GM10266 (cell line): ENCODE measurements at regions not wholly inside any gene's neighbourhood (a gene's known extent, or its start where the extent isn't known, plus 50 kb on each side); places are given as distances from the start of the nearest gene placed in this dataset.
"Not testable (repeated sequence)": the region's sequence is repeated elsewhere in the genome, so short reads cannot be mapped to it uniquely, and the experiment has no call there.

Source experiments
- DNase-seq: peaks from one replicate; pipeline ENCODE4 v3.0.0; 2012; ENCODE audit errors: extremely low spot score
- TF ChIP-seq, protein P1 (sequence below): IDR thresholded peaks from 2 replicates; pipeline ENCODE4 v1.5.1; 2012; ENCODE audit warnings: mild to moderate bottlenecking, low read depth; ENCODE audit not compliant: control insufficient read depth, insufficient read depth; ENCODE audit errors: missing control alignments

DNA sequence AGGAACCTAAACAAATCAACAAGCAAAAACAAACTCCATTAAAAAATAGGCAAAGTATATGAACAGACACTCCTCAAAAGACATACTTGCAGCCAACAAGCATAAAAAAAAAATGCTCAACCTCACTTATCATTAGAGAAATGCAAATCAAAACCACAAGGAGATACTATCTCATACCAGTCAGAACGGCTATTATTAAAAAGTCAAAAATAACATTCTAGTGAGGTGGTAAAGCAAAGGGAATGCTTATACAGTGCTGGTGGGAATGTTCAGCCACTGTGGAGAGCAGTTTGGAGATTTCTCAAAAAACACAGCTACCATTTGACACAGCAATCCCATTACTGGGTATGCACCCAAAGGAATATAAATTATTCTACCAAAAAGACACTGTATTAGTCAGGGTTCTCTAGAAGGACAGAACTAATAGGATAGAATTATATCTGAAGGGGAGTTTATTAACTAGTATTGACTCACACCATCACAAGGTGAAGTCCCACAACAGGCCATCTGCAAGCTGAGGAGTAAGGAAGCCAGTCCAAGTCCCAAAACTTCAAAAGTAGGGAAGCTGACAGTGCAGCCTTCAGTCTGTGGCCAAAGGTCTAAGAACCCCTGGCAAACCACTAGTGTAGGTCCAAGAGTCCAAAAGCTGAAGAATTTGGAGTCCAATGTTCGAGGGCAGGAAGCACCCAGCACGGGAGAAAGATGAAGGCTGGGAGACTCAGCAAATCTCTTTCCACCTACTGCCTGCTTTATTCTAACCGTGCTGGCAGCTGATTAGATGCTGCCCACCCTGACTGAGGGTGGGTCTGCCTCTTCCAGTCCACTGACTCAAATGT, 101.6 kb upstream of the KRAS start:
- DNase-seq = no peak
- TF ChIP-seq, protein P1, sequence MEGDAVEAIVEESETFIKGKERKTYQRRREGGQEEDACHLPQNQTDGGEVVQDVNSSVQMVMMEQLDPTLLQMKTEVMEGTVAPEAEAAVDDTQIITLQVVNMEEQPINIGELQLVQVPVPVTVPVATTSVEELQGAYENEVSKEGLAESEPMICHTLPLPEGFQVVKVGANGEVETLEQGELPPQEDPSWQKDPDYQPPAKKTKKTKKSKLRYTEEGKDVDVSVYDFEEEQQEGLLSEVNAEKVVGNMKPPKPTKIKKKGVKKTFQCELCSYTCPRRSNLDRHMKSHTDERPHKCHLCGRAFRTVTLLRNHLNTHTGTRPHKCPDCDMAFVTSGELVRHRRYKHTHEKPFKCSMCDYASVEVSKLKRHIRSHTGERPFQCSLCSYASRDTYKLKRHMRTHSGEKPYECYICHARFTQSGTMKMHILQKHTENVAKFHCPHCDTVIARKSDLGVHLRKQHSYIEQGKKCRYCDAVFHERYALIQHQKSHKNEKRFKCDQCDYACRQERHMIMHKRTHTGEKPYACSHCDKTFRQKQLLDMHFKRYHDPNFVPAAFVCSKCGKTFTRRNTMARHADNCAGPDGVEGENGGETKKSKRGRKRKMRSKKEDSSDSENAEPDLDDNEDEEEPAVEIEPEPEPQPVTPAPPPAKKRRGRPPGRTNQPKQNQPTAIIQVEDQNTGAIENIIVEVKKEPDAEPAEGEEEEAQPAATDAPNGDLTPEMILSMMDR = no peak

DNA sequence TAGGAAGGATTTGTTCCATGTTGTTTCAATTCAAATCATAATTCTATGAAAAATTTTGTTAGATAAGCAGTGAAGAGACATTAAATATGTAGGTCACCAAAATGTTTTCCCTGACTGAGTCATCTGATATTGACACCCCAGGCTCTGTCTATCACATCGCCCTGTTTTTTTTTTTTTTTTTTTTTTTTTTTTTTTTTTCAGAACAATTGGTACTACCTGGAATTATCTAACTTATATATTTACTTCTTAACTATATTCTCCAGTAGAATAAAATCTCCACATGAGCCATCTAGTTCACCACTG, 97.8 kb upstream of the KRAS start:
- DNase-seq = no peak
- TF ChIP-seq, protein P1 = no peak

DNA sequence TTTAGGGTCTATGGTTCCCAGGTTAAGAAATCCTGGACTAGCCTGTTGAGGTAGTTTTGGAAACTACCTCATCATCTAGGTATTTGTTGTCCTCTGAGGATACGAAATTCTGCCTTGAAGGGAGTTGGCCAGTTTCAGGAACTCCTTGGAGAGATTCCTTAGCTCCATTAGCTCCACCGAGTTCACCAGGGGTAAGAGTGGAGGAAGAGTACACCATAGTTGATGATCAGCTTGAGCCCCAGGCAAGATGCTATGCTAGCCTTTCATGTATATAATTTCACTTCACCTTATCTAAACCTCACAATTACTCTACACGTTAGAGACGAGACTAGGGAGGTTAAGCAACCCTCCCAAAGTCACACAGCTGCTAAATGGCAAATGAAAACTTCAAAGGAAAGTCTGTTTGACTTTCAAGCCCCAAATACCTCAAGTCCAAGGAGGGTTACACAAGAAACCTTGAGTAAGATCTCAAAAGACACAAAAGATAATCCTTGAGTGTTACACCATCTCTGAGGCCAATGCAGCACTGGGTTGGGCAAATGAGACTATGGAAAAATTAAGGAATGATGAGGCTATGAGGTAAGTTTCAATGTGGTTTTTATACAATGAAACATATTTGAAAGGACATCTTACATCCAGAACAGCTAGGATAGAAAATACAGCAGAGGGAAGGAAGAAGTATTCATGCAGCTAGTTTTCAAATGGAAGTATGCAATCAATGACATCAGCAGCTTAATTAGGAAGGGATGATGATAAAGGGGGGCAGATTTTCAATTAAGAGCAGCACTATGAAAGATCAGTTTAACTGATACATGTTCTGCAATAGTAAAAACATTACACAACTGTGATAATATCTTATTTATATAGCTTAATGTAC, 97.2 kb upstream of the KRAS start:
- TF ChIP-seq, protein P1 = no peak
- no peak for DNase-seq

DNA sequence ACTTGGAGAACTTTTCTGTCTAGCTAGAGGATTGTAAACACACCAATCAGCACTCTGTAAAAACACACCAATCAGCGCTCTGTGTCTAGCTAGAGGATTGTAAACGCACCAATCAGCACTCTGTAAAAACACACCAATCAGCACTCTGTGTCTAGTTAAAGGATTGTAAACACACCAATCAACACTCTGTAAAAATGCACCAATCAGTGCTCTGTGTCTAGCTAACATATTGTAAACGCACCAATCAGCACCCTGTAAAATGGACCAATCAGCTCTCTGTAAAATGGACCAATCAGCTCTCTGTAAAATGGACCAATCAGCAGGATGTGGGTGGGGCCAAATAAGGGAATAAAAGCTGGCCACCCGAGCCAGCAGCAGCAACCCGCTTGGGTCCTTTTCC, 91.1 kb upstream of the KRAS start:
- not testable (repeated sequence) for DNase-seq

DNA sequence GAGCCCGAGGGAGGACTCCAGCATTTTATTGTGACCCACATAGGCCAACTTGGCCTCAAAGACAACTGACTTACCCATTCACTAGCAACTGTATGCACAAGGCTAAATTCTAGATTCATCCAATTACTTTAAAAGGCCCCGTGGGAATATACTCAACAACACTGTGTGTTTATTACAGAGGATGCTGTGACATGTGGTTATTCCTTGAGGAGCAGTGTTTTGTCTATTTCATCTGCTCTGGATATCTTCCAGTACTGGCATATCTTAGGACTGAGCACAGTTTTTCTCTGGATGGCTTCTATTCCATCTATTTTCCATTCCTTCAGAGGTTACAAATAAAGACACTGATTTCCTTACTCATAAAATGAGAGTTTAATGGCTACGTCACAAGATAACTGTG, 87.2 kb upstream of the KRAS start:
- TF ChIP-seq, protein P1 = no peak
- DNase-seq = no peak

DNA sequence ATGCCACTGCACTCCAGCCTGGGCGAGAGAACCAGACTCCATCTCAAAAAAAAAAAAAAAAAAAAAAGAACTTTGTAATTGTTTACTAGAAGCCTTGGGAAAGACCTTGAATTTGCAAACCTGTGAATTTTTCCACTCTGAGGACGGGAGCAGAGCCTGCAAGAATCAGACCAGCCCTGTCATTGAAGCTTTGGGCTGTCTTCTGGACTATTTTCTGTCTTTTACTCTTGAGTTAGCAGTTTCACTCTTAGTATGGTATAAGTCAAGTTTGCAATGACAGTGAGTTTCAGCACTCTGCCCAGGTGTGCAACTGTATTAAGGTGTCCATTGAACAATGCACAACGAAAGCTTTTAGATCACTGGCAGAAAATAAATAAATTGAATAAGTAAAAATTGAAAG, 81.4 kb upstream of the KRAS start:
- DNase-seq = no peak
- TF ChIP-seq, protein P1 = no peak

DNA sequence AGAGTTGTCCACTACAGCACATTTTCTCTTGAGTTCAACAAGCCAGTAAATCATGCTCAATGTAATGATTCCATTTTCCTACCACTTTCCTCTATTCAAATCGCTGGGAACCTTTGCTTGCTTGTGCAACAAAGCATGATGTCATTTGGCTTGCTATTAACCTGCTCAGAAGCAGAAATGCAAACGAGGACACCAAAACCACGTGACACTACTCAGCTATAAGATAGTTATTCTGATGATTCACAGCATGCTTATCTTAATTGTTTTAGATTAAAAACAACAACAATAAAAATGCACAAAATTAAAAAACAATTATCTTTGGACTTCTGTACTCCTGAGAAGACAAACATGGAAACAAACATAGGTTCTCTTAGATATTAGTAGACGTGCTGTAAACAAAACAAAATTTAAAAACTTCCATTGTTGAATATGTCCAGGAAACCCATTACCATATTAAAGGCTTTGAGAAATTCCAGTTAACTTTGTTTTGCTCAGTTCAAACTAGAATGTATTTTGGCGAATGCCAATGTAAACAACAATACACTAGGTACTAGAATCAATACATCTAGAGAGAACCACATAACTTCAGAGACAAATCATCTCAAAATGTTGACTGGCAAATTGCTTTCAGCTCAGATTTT, 77.5 kb upstream of the KRAS start:
- TF ChIP-seq, protein P1 = no peak
- no peak for DNase-seq
